Activated CD4-positive, alpha-beta memory T cell treated with anti-CD3 and anti-CD28 coated beads, Interleukin-2, amount 10 ng/mL, durations not matched to agents 7 days and 5 days (primary cell): ENCODE measurements at regions not wholly inside any gene's neighbourhood (a gene's known extent, or its start where the extent isn't known, plus 50 kb on each side); places are given as distances from the start of the nearest gene placed in this dataset.

Experiments used
- CTCF ChIA-PET: fragments of 350-600 bp; sonication (Branson Sonifier 250); formaldehyde crosslinking; loops from one replicate; lab custom pipeline; 2021; ENCODE audit warnings: antibody characterized with exemption, inconsistent platforms; lab: Charles Lee
- POLR2A ChIA-PET: fragments of 350-600 bp; sonication (Branson Sonifier 250); formaldehyde crosslinking; loops from one replicate; lab custom pipeline; 2021; ENCODE audit warnings: antibody characterized with exemption; lab: Charles Lee
- DNase-seq: peaks from one replicate; pipeline ENCODE4 v3.0.0-alpha.2; 2020
- H3K27ac Mint-ChIP-seq: one replicate; pipeline ENCODE4 v1.8.0; 2021; ENCODE audit warnings: mild to moderate bottlenecking, mixed read lengths
- H3K27me3 Mint-ChIP-seq: one replicate; pipeline ENCODE4 v1.8.0; 2021; ENCODE audit warnings: mixed read lengths
- H3K36me3 Mint-ChIP-seq: one replicate; pipeline ENCODE4 v1.8.0; 2021; ENCODE audit warnings: low read depth, mixed read lengths
- H3K4me1 Mint-ChIP-seq: one replicate; pipeline ENCODE4 v1.8.0; 2021; ENCODE audit warnings: mixed read lengths
- H3K4me3 Mint-ChIP-seq: one replicate; pipeline ENCODE4 v1.8.0; 2021; ENCODE audit warnings: mild to moderate bottlenecking, mixed read lengths
- H3K9me3 Mint-ChIP-seq: one replicate; pipeline ENCODE4 v1.8.0; 2021; ENCODE audit warnings: mixed read lengths

DNA sequence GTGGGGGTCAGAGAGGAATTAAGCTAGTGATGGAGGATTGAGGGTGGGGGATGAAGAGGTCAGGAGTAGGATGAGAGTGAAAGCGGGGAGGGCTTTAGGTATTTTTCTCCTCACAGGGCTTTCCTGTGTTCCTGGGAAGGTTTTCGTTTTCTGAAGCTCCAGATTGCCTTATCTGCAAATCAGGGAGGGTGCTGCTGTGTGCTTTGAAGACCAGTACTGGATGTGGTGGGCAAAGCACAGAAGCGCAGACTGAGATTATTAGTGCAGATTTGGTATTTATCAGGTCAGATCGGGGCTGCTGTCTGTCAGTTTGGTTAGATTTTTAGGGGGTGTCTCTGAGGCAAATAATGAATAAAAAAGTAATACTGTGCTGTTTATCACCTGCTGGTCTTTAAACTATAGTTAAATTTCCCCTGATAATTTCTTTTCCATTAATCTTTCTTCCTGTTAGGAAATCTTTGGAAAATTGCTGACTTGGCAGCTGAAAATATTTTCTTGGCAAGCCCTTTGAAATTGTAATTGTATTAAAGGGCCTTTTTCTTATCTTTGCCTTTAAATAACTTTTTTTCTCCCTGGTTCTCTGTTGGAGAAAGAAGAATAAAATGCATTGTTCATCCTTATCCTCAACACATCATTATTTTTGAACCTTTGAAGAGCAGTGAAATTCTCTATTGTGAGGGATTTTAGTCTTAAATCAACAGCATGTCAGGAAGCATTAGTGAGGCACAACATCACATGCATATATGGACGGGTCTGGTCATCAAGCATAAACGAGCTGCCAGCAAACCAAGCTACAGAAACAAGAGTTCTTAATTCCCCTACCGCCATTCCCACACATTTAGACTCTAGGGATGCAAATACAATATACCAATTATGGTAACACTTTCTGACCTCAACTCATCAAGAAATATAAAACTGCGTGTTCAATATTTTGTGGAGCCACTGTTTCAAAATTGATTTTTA lies 139.6 kb downstream of the S1PR1 start:
- Mint-ChIP-seq H3K9me3 (peaks cover 5% of the 10 kb centered on the region), H3K27me3 (peaks cover 5% of the 10 kb centered on the region), H3K4me1 (peaks cover 29% of the 10 kb centered on the region), H3K4me3 (no peak overlapping the region), H3K36me3 (peaks cover 6% of the 10 kb centered on the region), H3K27ac (no peak overlapping the region)
- ChIA-PET POLR2A (no interaction called here), CTCF (interaction anchor here (1.4 kb wide), 1 partner anchor 67 kb away, joined by 4 read pairs; no protein-coding TSS in a partner anchor)
- DNase-seq, result no peak

DNA sequence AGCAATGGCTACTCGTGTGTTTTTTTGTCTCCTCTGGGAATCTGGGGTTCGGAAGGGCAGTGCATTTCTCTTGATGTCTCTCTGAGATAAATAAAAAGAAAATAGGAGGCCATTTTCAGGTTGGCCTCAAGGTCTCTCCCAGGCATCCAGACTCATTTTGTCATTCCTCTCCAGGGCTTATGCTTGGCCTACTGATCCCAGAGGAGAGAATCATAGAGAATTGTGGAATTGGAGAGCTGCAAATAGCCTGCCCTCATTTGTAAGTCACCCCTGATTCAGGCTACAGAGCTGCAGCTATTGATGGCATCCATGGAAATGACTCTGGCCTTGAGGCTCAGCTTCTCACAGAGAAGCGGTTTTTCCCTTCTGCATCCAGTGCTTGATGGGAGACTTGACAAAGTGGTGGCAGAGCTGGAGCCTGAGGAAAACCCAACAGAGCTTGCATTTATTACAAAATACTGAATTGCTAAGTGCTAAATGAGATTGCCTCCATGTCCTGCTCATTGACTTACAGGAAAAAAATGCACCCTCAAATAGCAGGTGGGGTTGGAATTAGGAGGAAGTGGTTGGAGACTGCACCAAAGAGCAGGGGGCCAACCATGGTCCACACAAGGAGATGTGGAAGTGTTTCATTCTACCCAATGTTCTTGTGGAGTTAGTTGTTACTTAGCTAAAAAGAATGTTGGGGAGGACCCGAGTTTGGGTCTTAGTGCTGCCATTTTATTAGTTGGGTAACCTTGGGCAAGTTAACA lies 140.4 kb downstream of the S1PR1 start:
- ChIA-PET CTCF (no interaction called here), POLR2A (no interaction called here)
- Mint-ChIP-seq H3K27me3 (peaks cover 5% of the 10 kb centered on the region), H3K4me1 (peaks cover 24% of the 10 kb centered on the region), H3K36me3 (peaks cover 6% of the 10 kb centered on the region), H3K27ac (no peak overlapping the region), H3K4me3 (no peak overlapping the region), H3K9me3 (peaks cover 5% of the 10 kb centered on the region)
- no peak for DNase-seq

DNA sequence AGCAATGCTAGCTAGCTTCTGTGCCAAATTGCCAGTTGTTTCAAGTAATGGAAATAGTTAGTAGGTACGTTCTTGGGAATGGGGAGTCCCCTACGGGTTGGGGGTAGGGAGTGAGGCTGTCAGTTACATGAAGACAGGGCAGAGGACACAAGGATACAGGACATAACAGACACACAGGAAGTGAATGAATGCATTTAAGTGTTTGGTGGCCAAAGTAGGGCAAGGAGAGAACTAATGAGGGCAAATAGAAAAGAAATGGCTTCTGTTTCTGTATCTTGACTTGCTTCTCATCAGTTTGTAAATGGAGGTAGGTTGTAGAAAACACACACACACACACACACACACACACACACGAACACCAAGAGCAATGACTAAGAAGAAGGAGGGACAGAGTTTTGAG lies 142.2 kb downstream of the S1PR1 start:
- no peak overlapping the region for H3K4me3 Mint-ChIP-seq
- DNase-seq, result no peak
- H3K36me3 Mint-ChIP-seq, result peaks cover 2% of the 10 kb centered on the region
- no peaks in the 10 kb centered on the region for H3K27me3 Mint-ChIP-seq
- CTCF ChIA-PET, result no interaction called here
- POLR2A ChIA-PET, result no interaction called here
- peaks cover 21% of the 10 kb centered on the region for H3K4me1 Mint-ChIP-seq
- H3K9me3 Mint-ChIP-seq, result no peaks in the 10 kb centered on the region
- no peak overlapping the region for H3K27ac Mint-ChIP-seq

DNA sequence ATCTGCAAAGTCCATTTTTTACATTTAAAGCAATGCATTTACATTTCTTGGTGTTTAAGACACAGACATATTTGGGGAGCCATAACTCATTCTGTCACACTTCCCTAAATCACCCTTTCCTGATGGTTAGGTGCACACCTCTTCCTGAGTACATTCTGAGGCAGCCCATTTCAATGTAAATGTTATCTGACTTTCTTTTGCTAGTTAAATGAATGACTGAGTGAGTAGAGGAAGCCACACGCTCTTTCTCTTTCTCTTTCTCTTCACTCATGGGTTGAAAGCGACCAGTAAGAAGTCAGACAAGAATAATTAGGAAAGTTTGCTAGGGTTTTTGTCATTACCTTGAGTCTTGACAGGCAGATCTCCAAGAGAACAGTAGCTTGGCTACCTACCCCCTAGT lies 143.1 kb downstream of the S1PR1 start:
- ChIA-PET POLR2A (interaction anchor here (1.1 kb wide), 1 partner anchor 9 kb away, joined by 4 read pairs; no protein-coding TSS in a partner anchor), CTCF (no interaction called here)
- Mint-ChIP-seq H3K36me3 (peaks cover 2% of the 10 kb centered on the region), H3K27ac (peak overlapping the region; percentile 1), H3K4me1 (peaks cover 21% of the 10 kb centered on the region), H3K27me3 (no peaks in the 10 kb centered on the region), H3K9me3 (no peaks in the 10 kb centered on the region), H3K4me3 (no peak overlapping the region)
- DNase-seq, result no peak

DNA sequence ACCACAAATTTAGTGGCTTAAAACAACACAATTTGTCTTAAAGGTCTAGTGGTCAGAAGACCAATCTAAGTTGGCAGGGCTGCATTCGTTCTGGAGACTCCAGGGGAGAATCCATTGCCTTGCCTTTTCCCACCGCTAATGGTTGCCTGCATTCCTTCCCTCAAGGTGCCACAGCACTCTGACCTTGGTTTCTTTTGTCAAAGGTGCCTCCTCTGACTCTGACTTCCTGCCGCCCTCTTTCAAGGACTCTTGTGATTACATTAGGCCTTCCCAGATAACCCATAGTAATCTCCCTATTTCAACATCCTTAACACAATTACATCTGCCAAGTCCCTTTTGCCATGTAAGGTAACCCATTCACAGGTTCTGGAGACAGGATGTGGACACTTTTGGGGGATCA lies 145.3 kb downstream of the S1PR1 start:
- ChIA-PET CTCF (no interaction called here), POLR2A (no interaction called here)
- Mint-ChIP-seq H3K27me3 (no peaks in the 10 kb centered on the region), H3K4me1 (peaks cover 21% of the 10 kb centered on the region), H3K4me3 (no peak overlapping the region), H3K27ac (no peak overlapping the region), H3K36me3 (peaks cover 2% of the 10 kb centered on the region), H3K9me3 (peaks cover 6% of the 10 kb centered on the region)
- no peak for DNase-seq

DNA sequence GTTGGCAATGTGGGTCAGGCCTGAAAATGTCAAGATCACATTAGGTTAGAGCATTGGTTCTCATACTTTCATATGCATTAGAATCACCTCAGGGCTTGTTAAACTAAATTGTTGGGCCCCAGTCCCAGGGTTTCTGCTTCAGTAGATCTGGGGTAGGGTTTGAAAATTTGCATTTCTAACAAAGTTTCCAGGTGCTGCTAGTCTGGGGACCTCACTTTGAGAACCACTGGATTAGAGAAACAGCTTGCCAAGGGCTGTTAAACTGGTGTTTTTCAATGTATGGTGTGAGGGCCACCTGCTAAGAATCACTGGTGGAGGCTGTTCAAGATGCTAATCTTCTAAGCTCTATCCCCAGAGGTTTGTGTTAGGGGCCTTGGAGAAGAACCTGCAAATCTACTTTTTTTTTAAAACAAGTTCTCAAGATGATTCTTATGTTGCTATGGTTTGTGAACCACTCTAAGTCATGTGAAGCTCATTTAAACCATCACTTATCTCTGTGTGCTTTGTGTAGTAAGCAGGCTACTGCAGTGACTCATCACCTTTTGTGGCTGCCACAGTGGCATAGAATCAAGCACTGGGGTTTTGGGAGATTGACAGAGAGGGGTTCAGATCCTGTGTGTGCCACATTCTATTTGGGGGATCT lies 152.2 kb downstream of the S1PR1 start:
- POLR2A ChIA-PET, result interaction anchor here (0.7 to 1.0 kb wide), 2 partner anchors 80 to 152 kb away, joined by 3 to 4 read pairs; partner anchors contain the start of gene S1PR1
- Mint-ChIP-seq H3K4me3 (no peak overlapping the region), H3K27me3 (peaks cover 2% of the 10 kb centered on the region), H3K36me3 (no peaks in the 10 kb centered on the region), H3K4me1 (peaks cover 18% of the 10 kb centered on the region), H3K9me3 (peaks cover 6% of the 10 kb centered on the region), H3K27ac (no peak overlapping the region)
- DNase-seq, result peak; percentile 49
- CTCF ChIA-PET, result interaction anchor here (0.7 to 1.2 kb wide), 3 partner anchors 9 to 49 kb away, joined by 3 to 4 read pairs (median 3); no protein-coding TSS in a partner anchor

DNA sequence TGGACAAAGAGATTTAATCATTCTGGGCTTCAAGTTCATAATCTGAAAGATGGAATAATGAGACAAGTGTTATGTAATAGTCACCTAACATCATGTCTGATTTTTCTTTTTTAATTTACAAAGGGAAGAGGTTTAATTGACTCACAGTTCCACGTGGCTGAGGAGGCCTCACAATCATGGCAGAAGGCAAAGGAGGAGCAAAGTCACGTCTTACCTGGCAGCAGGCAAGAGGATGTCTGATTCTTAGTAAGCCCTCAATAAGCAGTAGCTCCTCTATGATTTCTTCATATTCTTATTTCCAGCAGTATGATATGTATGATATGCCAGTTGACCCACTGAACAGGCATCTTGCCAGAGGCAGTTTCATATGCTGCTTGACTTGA lies 152.7 kb downstream of the S1PR1 start:
- H3K4me3 Mint-ChIP-seq, result no peak overlapping the region
- peaks cover 18% of the 10 kb centered on the region for H3K4me1 Mint-ChIP-seq
- ChIA-PET CTCF (interaction anchor here (0.7 to 0.8 kb wide), 2 partner anchors 32 to 49 kb away, joined by 3 to 4 read pairs; no protein-coding TSS in a partner anchor), POLR2A (interaction anchor here (1.0 kb wide), 1 partner anchor 80 kb away, joined by 4 read pairs; no protein-coding TSS in a partner anchor)
- H3K36me3 Mint-ChIP-seq, result no peaks in the 10 kb centered on the region
- no peak for DNase-seq
- H3K9me3 Mint-ChIP-seq, result peaks cover 6% of the 10 kb centered on the region
- peaks cover 4% of the 10 kb centered on the region for H3K27me3 Mint-ChIP-seq
- H3K27ac Mint-ChIP-seq, result no peak overlapping the region

DNA sequence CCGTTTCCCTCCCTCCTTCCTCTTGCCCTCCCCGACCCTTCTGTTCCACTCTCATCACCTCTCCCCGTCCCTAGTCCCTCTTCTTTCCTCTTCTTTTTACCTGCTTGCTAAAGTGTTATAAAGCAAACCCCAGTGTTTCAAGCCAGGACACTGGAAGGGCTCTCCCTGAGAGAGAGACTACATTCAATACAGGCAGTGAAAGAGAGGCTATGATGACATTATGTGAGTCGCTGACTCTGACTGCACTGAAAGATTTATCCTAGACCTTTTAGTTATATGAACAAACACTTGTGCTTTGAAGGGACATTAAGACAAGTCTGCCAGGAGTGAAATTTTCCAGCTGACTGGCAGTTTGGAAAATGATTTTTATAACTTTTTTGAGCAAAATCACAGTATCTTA lies 155.7 kb downstream of the S1PR1 start:
- H3K27ac Mint-ChIP-seq, result no peak overlapping the region
- CTCF ChIA-PET, result no interaction called here
- no peak for DNase-seq
- peaks cover 18% of the 10 kb centered on the region for H3K4me1 Mint-ChIP-seq
- POLR2A ChIA-PET, result no interaction called here
- H3K27me3 Mint-ChIP-seq, result peaks cover 4% of the 10 kb centered on the region
- H3K36me3 Mint-ChIP-seq, result no peaks in the 10 kb centered on the region
- H3K4me3 Mint-ChIP-seq, result no peak overlapping the region
- H3K9me3 Mint-ChIP-seq, result no peaks in the 10 kb centered on the region

DNA sequence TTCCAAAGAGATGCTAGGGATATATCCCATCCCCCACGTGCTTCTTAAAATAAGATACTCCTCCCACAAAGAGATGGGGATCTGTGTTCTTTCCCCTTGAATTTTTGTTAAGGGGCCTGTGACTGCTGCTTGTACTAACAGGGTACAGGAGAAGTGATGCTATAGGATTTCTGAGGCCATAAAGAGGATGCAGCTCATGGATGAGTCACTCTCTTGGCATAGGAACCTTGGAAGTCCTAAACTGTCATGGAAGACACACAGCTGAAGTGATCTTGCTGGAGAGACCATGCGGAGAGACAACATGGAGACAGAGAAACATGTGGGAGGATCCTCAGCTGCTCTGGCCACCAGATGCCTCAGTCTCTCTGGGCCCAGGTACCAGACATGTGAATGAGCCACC lies 157.2 kb downstream of the S1PR1 start:
- ChIA-PET CTCF (no interaction called here), POLR2A (no interaction called here)
- peaks cover 9% of the 10 kb centered on the region for H3K4me1 Mint-ChIP-seq
- no peaks in the 10 kb centered on the region for H3K9me3 Mint-ChIP-seq
- no peaks in the 10 kb centered on the region for H3K36me3 Mint-ChIP-seq
- no peak overlapping the region for H3K27ac Mint-ChIP-seq
- peaks cover 8% of the 10 kb centered on the region for H3K27me3 Mint-ChIP-seq
- H3K4me3 Mint-ChIP-seq, result no peak overlapping the region
- no peak for DNase-seq

DNA sequence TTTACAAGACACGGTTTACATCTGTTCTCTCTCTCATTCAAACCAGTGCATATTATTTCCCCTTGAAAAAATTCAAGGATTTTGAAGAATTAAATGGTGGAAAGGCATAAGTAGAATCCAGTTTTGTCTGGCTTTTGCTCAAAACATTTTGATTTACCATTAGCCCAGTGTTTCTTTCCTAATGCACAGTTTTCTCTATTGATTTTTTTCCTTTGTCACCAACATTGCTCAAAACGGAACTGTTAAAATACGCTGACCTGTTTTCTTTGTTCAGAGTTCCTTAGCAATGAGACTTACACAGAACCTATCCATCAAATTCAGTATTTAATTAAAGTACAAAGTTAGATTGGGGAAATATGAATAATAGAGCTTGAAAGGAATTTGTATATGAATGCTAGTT lies 162.4 kb downstream of the S1PR1 start:
- H3K27me3 Mint-ChIP-seq, result peaks cover 11% of the 10 kb centered on the region
- no peaks in the 10 kb centered on the region for H3K36me3 Mint-ChIP-seq
- H3K4me1 Mint-ChIP-seq, result no peaks in the 10 kb centered on the region
- CTCF ChIA-PET, result no interaction called here
- DNase-seq, result no peak
- no peaks in the 10 kb centered on the region for H3K9me3 Mint-ChIP-seq
- no peak overlapping the region for H3K27ac Mint-ChIP-seq
- POLR2A ChIA-PET, result no interaction called here
- no peak overlapping the region for H3K4me3 Mint-ChIP-seq

DNA sequence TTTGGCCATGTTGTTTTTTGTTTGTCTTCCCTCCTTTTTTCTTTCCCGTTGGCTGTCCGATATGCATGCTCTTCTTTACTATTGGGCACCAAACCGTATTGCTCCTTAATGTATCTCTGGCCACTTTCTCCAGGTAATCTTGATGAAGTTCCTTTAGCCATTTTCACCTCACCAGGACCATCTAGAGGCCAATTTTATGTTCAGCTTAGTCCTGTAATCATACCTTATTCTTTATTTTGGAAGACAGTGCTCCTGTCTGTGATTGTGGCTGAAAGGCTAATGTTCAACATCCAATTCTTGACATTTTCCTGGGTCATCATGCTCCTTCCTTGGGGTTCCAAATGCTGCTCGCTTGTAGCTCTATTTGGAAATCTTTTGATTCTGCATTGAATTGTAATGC lies 169.5 kb downstream of the S1PR1 start:
- peaks cover 4% of the 10 kb centered on the region for H3K4me1 Mint-ChIP-seq
- H3K4me3 Mint-ChIP-seq, result no peak overlapping the region
- ChIA-PET POLR2A (no interaction called here), CTCF (interaction anchor here (0.8 kb wide), 1 partner anchor 12 kb away, joined by 3 read pairs; no protein-coding TSS in a partner anchor)
- no peaks in the 10 kb centered on the region for H3K36me3 Mint-ChIP-seq
- H3K27ac Mint-ChIP-seq, result no peak overlapping the region
- no peak for DNase-seq
- H3K9me3 Mint-ChIP-seq, result no peaks in the 10 kb centered on the region
- H3K27me3 Mint-ChIP-seq, result peaks cover 8% of the 10 kb centered on the region

DNA sequence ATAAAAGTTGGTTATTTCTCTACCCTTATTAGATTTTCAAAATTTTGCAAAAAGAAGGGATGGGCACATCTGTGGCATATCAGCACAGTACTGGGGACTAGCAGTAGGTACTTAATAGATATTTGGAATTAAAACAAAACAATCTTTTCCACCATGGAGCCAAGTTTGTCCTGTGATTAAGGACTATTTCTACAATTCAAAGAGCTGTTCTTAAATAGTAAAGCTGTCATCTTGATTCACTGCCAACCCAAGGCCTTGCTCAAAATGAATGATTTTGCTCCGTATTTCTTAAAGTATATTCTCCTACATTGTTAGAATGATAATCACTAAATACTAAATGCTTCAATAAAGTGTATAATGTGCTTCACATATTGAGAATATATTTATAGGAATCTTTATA lies 169.9 kb downstream of the S1PR1 start:
- Mint-ChIP-seq H3K9me3 (no peaks in the 10 kb centered on the region), H3K4me3 (no peak overlapping the region), H3K36me3 (no peaks in the 10 kb centered on the region), H3K27ac (no peak overlapping the region), H3K27me3 (peaks cover 11% of the 10 kb centered on the region), H3K4me1 (peaks cover 4% of the 10 kb centered on the region)
- POLR2A ChIA-PET, result no interaction called here
- CTCF ChIA-PET, result interaction anchor here (0.8 kb wide), 1 partner anchor 11 kb away, joined by 3 read pairs; no protein-coding TSS in a partner anchor
- DNase-seq, result no peak
